Activated CD8-positive, alpha-beta memory T cell treated with anti-CD3 and anti-CD28 coated beads for 36 hours (primary cell): ENCODE measurements at regions not wholly inside any gene's neighbourhood (a gene's known extent, or its start where the extent isn't known, plus 50 kb on each side); places are given as distances from the start of the nearest gene placed in this dataset.
"Not testable (repeated sequence)": the region's sequence is repeated elsewhere in the genome, so short reads cannot be mapped to it uniquely, and the experiment has no call there.

Source experiments
- CTCF ChIA-PET: fragments of 350-600 bp; sonication (Branson Sonifier 250); formaldehyde crosslinking; loops from one replicate; lab custom pipeline; 2021; ENCODE audit warnings: antibody characterized with exemption; lab: Charles Lee
- POLR2A ChIA-PET: fragments of 350-600 bp; sonication (Branson Sonifier 250); formaldehyde crosslinking; loops from one replicate; lab custom pipeline; 2021; ENCODE audit warnings: antibody characterized with exemption; lab: Charles Lee

- POLR2A ChIA-PET, result no interaction called here
- CTCF ChIA-PET, result no interaction called here
These were observed 213.2 kb upstream of the ARL4C start for GRCh38 chr2:234710066-234710465.

DNA sequence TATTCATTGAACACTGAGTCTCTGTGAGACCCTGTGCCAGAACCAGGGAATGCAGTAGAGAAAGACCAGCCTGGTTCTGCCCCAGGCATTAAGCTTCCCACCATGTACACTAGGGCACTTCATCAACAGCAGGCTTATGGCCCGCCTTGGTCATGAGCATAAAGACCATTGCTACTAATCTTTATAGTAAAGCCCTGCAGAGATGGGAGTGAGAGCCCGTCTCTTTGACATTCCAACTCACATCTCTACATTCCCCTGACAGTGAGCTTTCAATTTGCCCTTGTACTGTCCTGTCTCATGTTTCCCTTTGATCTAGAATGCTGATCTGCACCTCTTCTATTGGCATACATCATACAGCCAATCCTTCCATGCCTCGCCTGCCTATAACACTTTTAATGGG, 211.8 kb upstream of the ARL4C start:
- ChIA-PET POLR2A (no interaction called here), CTCF (no interaction called here)

GRCh38 chr2:234708091-234708683, 211.3 kb upstream of the ARL4C start:
- CTCF ChIA-PET, result no interaction called here
- POLR2A ChIA-PET, result no interaction called here

DNA sequence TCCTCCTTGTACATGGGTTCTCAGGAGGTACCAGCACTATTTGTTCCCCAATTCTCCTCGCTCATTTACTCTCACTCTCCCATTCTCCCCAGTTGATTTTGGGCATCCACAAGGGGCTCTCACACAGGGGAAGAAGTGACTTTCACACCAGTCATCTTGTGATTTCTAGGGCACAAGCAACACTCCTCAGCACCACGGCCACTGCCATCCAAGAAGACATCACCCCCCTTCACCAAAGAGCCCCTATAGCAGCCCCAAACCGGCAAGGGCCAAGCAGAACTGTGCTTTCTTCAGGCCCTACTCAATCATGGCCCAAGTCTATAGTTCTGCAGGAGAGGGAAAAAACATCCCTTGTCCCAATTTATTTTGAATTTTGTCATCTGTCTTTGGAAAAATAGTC, 209.2 kb upstream of the ARL4C start:
- POLR2A ChIA-PET, result no interaction called here
- CTCF ChIA-PET, result interaction anchor here (0.7 kb wide), 1 partner anchor 15 kb away, joined by 3 read pairs; no protein-coding TSS in a partner anchor

DNA sequence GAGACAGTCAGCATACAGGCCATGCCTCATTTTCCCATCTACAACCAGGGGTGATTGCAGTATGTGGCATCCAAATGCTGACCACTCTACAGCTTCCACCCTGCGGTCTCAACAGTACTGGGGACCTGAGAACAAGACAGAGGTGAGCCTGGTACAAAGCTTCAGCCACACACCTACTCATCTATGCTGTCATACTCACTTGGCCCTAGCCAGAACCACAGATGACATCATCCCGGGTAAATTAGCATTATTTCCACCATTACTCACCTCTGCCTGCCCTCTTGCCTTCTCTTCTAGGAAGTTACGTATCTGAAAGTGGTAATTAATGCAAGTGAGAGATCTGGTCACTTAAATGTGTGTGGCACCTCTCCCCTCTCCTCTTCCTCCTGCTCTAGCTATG, 208.2 kb upstream of the ARL4C start:
- ChIA-PET CTCF (no interaction called here), POLR2A (no interaction called here)

- ChIA-PET CTCF (interaction anchor here (0.7 kb wide), 1 partner anchor 272 kb away, joined by 3 read pairs; no protein-coding TSS in a partner anchor), POLR2A (no interaction called here)
These were observed 206.4 kb upstream of the ARL4C start for GRCh38 chr2:234703258-234703657.

- POLR2A ChIA-PET, result no interaction called here
- CTCF ChIA-PET, result no interaction called here
These were observed 205.9 kb upstream of the ARL4C start for GRCh38 chr2:234702731-234703225.

GRCh38 chr2:234701841-234702240, 205.0 kb upstream of the ARL4C start:
- CTCF ChIA-PET, result no interaction called here
- POLR2A ChIA-PET, result no interaction called here

DNA sequence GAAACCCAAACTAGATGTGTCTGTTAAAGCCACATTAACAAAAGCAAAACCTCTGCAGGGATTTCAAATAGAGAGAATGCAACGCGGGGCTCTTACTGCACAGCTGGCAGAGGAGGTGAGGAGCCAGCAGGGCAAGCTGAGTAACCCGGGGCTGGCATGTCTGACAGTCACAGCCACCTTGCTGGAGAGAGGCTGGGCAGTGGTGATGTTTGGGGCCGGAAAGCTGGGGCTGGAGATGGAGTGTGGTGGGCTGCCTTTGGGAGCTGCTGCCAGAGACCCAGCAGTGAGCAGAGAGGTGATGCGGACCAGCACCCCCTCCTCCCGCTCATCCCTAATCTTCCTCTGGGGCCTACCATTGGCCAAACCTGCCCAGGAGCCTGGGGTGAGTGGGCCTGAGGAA, 204.5 kb upstream of the ARL4C start:
- CTCF ChIA-PET, result no interaction called here
- POLR2A ChIA-PET, result no interaction called here

- ChIA-PET CTCF (no interaction called here), POLR2A (no interaction called here)
These were observed 202.6 kb upstream of the ARL4C start for GRCh38 chr2:234699456-234699855.

GRCh38 chr2:234697300-234697876, 200.5 kb upstream of the ARL4C start:
- CTCF ChIA-PET, POLR2A ChIA-PET: not testable (repeated sequence)

DNA sequence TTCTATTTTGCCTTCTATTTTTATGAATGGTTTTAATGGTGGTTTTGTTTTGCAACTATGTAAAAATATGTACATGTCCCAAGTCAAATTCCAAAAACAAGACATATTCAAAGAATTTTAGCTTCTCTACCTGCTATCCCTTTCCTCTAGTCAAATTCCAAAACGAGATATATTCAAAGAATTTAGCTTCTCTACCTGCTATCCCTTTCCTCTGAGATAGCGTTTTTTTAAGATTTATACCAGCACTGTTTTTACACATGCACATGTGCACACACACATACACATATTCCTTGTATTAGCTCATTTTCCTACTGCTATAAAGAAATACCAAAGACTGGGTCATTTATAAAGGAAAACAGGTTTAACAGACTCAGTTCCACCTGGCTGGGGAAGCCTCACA, 199.1 kb upstream of the ARL4C start:
- CTCF ChIA-PET, result no interaction called here

DNA sequence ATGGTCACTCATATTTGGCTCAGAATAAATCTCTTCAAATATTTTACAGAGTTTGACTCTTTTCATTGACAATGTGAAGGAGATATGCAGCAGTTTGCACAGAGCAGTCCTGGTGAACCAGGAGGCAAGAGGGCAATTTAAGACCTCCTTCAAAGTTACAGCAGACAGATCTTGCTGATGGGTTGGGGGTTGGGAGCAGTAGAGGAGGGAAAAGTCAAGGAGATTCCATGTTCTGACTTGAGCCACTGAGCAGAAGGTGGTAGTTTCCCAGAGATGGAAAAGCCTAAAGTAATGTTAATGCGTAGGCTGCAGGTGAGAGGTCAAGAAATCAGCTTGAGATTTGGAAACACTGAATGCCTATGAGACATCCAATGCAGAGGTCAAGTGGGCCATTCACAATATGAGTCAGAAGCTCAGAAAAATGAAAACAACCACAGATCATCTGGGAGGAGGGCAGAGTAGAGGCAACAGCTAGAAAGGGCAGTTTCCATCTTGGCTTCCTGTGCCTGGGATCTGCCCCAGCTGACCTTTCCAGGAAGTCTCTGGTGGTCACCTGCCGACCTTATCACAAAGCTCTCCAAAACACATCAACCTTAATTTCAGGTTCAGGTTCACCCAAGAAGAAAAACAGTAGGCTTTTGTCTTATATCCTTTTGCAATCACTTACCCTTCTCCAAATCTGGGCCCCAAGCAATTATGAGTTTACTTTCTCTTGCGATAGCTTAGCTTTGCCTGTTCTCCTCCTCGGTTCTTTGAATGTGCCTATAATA, 197.5 kb upstream of the ARL4C start:
- ChIA-PET POLR2A (no interaction called here), CTCF (no interaction called here)

More for the DNA sequence above, 199.1 kb upstream of the ARL4C start:
- POLR2A ChIA-PET, result no interaction called here

- CTCF ChIA-PET, POLR2A ChIA-PET: not testable (repeated sequence)
These were observed 196.9 kb upstream of the ARL4C start for GRCh38 chr2:234693681-234694190.

DNA sequence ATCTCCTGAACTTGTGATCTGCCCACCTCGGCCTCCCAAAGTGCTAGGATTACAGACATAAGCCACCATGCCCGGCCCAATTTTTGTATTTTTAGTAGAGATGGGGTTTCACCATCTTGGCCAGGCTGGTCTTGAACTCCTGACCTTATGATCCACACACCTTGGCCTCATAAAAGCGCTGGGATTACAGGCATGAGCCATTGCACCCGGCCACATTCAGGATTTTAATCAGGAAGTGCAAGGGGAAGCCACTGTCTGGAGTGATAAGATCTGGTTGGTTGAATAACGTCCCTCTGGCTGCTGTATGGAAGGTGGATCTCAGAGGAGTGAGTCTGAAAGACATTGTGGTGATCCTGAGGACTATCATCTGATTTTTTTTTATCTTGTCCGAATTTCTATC, 196.3 kb upstream of the ARL4C start:
- CTCF ChIA-PET, POLR2A ChIA-PET: not testable (repeated sequence)

GRCh38 chr2:234691968-234692955, 195.4 kb upstream of the ARL4C start:
- POLR2A ChIA-PET, result no interaction called here
- CTCF ChIA-PET, result no interaction called here

DNA sequence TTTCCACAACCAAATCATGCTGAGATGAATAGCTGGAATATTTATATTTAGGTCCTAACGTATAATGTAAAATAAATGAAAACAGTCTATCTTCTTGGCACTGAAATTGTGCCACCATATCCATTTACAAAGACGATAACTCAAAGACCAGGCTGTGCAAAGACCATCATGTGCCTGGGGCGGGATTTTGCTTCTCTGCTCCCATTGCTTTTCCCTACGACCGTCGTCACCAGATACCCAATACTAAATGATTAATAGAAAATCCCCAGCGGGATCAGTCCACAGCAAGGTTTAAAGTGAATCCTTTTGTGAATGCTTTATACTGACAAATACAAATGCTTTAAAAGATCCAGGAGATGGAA, 194.3 kb upstream of the ARL4C start:
- POLR2A ChIA-PET, result no interaction called here
- CTCF ChIA-PET, result interaction anchor here (0.6 kb wide), 1 partner anchor 15 kb away, joined by 3 read pairs; no protein-coding TSS in a partner anchor

DNA sequence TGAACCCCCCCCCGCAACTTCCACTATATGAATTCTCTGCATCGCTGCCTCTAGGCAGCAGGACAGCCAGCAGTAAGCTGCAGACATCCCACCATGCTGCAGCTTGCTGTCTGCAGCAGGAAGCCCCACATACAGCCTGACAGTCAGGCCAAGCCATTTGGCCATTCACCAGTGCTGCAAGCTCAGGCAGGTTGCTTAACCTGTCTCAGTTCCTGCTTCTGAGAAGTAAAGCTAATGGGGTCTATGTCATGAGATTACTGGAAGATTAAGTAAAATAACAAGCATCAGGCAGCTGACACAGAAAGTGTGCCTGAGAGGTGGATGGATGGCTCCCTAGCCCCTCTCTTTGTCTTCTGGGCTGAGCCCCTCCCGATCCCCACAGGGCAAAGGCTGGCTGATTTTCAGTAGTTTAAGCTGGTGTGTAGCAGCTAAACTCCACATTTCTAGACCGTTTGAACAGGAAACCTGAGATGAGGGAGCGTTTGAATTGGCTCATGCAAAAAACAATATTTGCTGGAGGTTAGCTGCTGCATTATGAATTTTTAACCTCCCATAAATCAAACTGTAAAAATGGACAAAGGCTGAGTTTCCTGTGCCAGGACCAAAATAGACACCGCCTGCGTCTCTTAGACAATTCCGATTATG, 193.8 kb upstream of the ARL4C start:
- ChIA-PET POLR2A (no interaction called here), CTCF (interaction anchor here (0.6 kb wide), 1 partner anchor 15 kb away, joined by 3 read pairs; no protein-coding TSS in a partner anchor)

GRCh38 chr2:234689911-234690379, 193.1 kb upstream of the ARL4C start:
- CTCF ChIA-PET, result no interaction called here

More at GRCh38 chr2:234689911-234690379, 193.1 kb upstream of the ARL4C start:
- POLR2A ChIA-PET, result no interaction called here
